HL-60 (cell line): ENCODE measurements at regions not wholly inside any gene's neighbourhood (a gene's known extent, or its start where the extent isn't known, plus 50 kb on each side); places are given as distances from the start of the nearest gene placed in this dataset.

Source experiments
- DNase-seq, 2 experiments: peaks; one replicate each; pipeline ENCODE4 v3.0.0-alpha.2; 2010 to 2020; ENCODE audit warnings: low read depth in 1 of 2, low spot score in 1 of 2
- H3K27ac ChIP-seq: fragments of 250-450 bp; sonication (Bioruptor Pico); replicated peaks from 2 replicates; pipeline ENCODE4 v1.5.1; 2020; ENCODE audit warnings: mild to moderate bottlenecking, moderate library complexity
- H3K27me3 ChIP-seq: fragments of 250-450 bp; sonication (Bioruptor Pico); 2 replicates; pipeline ENCODE4 v1.5.1; 2021; ENCODE audit warnings: mild to moderate bottlenecking, moderate library complexity; ENCODE audit not compliant: insufficient read depth, poor library complexity, severe bottlenecking
- H3K4me3 ChIP-seq: replicated peaks from 2 replicates; pipeline ENCODE4 v1.5.1; 2011; ENCODE audit warnings: mild to moderate bottlenecking, control low read depth, low read length; ENCODE audit not compliant: insufficient read depth
- GABPA ChIP-seq: IDR thresholded peaks from 2 replicates; pipeline ENCODE4 v1.6.1; 2012; ENCODE audit warnings: low read depth
- POLR2AphosphoS5 ChIP-seq: IDR thresholded peaks from 2 replicates; pipeline ENCODE4 v1.6.1; 2012; ENCODE audit warnings: low read depth
- SPI1 ChIP-seq: IDR thresholded peaks from 2 replicates; pipeline ENCODE4 v1.6.1; 2012; ENCODE audit warnings: low read depth, mild to moderate bottlenecking, borderline replicate concordance
- TF ChIP-seq, protein P1 (sequence below): IDR thresholded peaks from one replicate; pipeline ENCODE4 v1.5.1; 2011; ENCODE audit warnings: low read length, control low read depth, inconsistent platforms; ENCODE audit not compliant: insufficient read depth
- TF ChIP-seq, protein P2 (sequence below): IDR thresholded peaks from 2 replicates; pipeline ENCODE4 v1.6.1; 2012; ENCODE audit warnings: low read depth; ENCODE audit not compliant: insufficient replicate concordance

DNA sequence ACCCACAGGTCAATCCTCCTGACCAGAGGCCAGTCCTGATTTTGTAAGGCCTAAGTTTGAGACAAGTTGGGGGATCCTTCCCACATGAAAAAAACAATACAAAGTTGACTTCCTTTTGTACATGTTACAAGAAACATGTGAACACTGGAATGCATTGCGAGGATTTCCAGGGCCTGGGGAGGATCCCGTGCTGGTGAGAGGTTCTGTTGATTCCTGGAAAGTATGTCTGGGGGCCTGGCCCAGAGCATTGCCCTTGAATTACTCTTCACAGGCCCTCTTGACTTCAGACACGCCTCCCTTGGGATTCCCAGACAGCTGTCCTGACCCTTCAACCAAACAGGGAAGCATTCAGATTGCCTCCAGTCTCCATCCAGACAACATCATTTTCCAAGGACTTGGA is 234.2 kb upstream of the IRX2 start:
- DNase-seq = no peak
- H3K27ac ChIP-seq = no peak overlapping the region

DNA sequence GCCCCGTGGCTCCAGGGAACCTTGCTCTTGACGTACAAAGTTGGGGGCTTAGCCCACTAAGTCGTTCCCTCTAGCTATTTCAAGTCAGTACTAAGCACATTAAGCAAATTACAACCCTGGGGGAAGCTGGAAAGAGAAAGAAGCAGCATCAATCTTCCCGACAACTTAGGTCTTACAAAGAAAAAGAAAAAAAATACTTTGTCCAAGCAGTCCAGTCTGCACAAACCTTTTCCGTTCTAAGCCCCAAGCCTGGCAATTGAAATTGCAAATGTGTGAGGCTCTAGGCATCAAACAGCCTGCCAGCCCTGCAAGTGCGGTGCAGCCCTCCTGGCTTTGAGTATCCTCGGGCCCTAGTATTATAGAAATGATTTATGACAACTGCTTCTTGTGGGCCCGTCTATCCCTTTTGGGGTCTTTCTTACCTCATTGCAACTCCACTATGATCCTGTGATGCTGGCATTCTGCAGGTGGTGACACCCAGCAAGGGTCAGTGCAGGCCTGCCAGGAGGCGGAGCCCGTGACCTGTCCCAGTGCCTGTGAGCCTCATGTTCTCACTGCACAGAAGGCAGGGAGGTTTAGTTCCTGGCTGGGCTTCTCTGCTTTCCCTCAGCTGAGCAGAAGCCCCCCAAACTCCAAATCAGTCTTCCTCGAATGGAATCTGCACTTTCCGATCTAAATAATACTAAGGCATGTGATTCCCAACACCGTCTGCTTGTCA is 232.3 kb upstream of the IRX2 start:
- Histone ChIP-seq H3K27me3 (no peaks in the 10 kb centered on the region), H3K4me3 (no peak overlapping the region), H3K27ac (no peak overlapping the region)
- no peak for DNase-seq
- TF ChIP-seq, protein P1, sequence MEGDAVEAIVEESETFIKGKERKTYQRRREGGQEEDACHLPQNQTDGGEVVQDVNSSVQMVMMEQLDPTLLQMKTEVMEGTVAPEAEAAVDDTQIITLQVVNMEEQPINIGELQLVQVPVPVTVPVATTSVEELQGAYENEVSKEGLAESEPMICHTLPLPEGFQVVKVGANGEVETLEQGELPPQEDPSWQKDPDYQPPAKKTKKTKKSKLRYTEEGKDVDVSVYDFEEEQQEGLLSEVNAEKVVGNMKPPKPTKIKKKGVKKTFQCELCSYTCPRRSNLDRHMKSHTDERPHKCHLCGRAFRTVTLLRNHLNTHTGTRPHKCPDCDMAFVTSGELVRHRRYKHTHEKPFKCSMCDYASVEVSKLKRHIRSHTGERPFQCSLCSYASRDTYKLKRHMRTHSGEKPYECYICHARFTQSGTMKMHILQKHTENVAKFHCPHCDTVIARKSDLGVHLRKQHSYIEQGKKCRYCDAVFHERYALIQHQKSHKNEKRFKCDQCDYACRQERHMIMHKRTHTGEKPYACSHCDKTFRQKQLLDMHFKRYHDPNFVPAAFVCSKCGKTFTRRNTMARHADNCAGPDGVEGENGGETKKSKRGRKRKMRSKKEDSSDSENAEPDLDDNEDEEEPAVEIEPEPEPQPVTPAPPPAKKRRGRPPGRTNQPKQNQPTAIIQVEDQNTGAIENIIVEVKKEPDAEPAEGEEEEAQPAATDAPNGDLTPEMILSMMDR = no peak
- TF ChIP-seq SPI1 (no peak), POLR2AphosphoS5 (no peak), GABPA (no peak)
- TF ChIP-seq, protein P2, sequence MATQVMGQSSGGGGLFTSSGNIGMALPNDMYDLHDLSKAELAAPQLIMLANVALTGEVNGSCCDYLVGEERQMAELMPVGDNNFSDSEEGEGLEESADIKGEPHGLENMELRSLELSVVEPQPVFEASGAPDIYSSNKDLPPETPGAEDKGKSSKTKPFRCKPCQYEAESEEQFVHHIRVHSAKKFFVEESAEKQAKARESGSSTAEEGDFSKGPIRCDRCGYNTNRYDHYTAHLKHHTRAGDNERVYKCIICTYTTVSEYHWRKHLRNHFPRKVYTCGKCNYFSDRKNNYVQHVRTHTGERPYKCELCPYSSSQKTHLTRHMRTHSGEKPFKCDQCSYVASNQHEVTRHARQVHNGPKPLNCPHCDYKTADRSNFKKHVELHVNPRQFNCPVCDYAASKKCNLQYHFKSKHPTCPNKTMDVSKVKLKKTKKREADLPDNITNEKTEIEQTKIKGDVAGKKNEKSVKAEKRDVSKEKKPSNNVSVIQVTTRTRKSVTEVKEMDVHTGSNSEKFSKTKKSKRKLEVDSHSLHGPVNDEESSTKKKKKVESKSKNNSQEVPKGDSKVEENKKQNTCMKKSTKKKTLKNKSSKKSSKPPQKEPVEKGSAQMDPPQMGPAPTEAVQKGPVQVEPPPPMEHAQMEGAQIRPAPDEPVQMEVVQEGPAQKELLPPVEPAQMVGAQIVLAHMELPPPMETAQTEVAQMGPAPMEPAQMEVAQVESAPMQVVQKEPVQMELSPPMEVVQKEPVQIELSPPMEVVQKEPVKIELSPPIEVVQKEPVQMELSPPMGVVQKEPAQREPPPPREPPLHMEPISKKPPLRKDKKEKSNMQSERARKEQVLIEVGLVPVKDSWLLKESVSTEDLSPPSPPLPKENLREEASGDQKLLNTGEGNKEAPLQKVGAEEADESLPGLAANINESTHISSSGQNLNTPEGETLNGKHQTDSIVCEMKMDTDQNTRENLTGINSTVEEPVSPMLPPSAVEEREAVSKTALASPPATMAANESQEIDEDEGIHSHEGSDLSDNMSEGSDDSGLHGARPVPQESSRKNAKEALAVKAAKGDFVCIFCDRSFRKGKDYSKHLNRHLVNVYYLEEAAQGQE = no peak

More for the DNA sequence above, 234.2 kb upstream of the IRX2 start:
- TF ChIP-seq, protein P2 = no peak
- TF ChIP-seq POLR2AphosphoS5 (no peak), SPI1 (no peak), GABPA (no peak)
- TF ChIP-seq, protein P1 = no peak
- H3K27me3 ChIP-seq = no peaks in the 10 kb centered on the region
- H3K4me3 ChIP-seq = no peak overlapping the region

DNA sequence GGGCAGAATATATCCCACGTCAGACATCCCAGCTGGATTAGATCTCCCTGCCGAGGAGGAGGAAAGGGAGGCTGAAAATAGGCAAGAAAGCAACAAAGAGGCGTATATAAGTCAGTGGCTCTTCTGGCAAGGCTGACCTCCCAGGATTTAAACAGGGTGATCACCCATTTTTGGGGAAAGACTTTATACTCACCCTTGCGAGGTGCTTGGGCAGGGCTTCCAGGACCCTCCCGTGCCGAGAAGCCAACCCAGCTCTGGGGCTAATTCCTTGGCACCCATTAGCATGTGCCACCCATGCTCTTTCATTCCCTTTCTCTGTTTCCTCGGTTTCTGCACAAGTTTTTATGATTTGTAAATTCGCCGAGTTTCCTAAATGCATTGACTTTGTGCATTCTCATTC is 230.2 kb upstream of the IRX2 start:
- TF ChIP-seq, protein P1 = no peak
- TF ChIP-seq SPI1 (no peak), POLR2AphosphoS5 (no peak), GABPA (no peak)
- TF ChIP-seq, protein P2 = no peak
- H3K27me3 ChIP-seq = no peaks in the 10 kb centered on the region
- H3K27ac ChIP-seq = no peak overlapping the region
- H3K4me3 ChIP-seq = no peak overlapping the region
- DNase-seq = no peak
